Gastrocnemius medialis (tissue), 4 donors: ENCODE measurements at regions not wholly inside any gene's neighbourhood (a gene's known extent, or its start where the extent isn't known, plus 50 kb on each side); places are given as distances from the start of the nearest gene placed in this dataset.

ENCODE experiments used
- POLR2A ChIP-seq, 2 donors: fragments of 450-650 bp; IDR thresholded peaks; one replicate each; pipeline ENCODE4 v1.6.1; 2017; ENCODE audit warnings: antibody characterized with exemption in 2 of 2, mild to moderate bottlenecking in 2 of 2, moderate library complexity in 2 of 2
- TF ChIP-seq, protein P1 (sequence below), 5 experiments: fragments of 450-650 bp in 3 of 5; fragments of 200-600 bp in 2 of 5; sonication (generic) in 2 of 5; IDR thresholded peaks in 4 of 5; conservative IDR thresholded peaks in 1 of 5; 1 replicate in 4 of 5; 2 replicates in 1 of 5; pipeline ENCODE4 v1.5.1; 2016 to 2019; ENCODE audit warnings: antibody characterized with exemption in 5 of 5, mild to moderate bottlenecking in 3 of 5, moderate library complexity in 3 of 5

DNA sequence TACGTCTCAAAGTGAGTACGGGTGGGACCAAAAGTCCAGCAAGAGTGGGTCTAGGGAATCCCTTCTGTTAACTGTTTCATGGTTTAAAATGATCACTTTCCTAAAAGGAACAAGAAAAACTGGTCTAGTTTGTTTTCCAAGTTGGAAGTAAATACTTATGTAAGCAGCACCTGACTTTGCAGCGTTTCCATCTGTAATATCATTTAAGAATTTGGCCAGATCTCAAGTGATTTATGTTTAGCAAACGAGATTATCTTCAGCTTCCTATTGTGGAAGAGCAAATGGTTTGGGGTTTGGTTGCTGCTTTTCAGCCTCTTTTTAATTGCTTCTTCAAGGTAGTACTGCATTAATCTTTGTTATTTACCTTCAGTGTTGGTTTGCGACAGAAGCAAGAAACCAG lies 50.4 kb downstream of the FHIP1A start:
- TF ChIP-seq, protein P1, sequence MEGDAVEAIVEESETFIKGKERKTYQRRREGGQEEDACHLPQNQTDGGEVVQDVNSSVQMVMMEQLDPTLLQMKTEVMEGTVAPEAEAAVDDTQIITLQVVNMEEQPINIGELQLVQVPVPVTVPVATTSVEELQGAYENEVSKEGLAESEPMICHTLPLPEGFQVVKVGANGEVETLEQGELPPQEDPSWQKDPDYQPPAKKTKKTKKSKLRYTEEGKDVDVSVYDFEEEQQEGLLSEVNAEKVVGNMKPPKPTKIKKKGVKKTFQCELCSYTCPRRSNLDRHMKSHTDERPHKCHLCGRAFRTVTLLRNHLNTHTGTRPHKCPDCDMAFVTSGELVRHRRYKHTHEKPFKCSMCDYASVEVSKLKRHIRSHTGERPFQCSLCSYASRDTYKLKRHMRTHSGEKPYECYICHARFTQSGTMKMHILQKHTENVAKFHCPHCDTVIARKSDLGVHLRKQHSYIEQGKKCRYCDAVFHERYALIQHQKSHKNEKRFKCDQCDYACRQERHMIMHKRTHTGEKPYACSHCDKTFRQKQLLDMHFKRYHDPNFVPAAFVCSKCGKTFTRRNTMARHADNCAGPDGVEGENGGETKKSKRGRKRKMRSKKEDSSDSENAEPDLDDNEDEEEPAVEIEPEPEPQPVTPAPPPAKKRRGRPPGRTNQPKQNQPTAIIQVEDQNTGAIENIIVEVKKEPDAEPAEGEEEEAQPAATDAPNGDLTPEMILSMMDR (IDR thresholded peaks at IDR 0.05 in 4 of 5, conservative IDR thresholded peaks at IDR 0.05 in 1 of 5) = no peak
- TF ChIP-seq POLR2A (IDR thresholded peaks at IDR 0.05) = no peak
